Esophagus squamous epithelium (tissue), 5 donors: ENCODE measurements at regions not wholly inside any gene's neighbourhood (a gene's known extent, or its start where the extent isn't known, plus 50 kb on each side); places are given as distances from the start of the nearest gene placed in this dataset.

Experiments
- DNase-seq: peaks from one replicate; lab custom pipeline; 2025; lab: John Stamatoyannopoulos, UW
- H3K27ac ChIP-seq, 4 donors: fragments of 200-600 bp; sonication (generic); one replicate each; pipeline ENCODE4 v1.5.1; 2016 to 2019; ENCODE audit warnings: mild to moderate bottlenecking in 1 of 4
- H3K27me3 ChIP-seq, 4 donors: fragments of 200-600 bp; sonication (generic); 1 replicate in 3 of 4; 2 replicates in 1 of 4; pipeline versions ENCODE4 v1.5.1 to v1.6.0; 2017 to 2021; ENCODE audit warnings: antibody characterized with exemption in 1 of 4
- H3K36me3 ChIP-seq, 3 donors: fragments of 200-600 bp; sonication (generic); one replicate each; pipeline ENCODE4 v1.5.1; 2016 to 2019
- H3K4me1 ChIP-seq, 3 donors: fragments of 200-600 bp; sonication (generic); one replicate each; pipeline ENCODE4 v1.5.1; 2017 to 2019
- H3K4me3 ChIP-seq, 4 donors: fragments of 200-600 bp; sonication (generic); 1 replicate in 3 of 4; 2 replicates in 1 of 4; pipeline ENCODE4 v1.5.1; 2016 to 2019; ENCODE audit warnings: mild to moderate bottlenecking in 2 of 4, moderate library complexity in 1 of 4
- H3K9me3 ChIP-seq, 3 donors: fragments of 200-600 bp; sonication (generic); one replicate each; pipeline ENCODE4 v1.5.1; 2016 to 2019
- POLR2A ChIP-seq, 4 donors: fragments of 450-650 bp; IDR thresholded peaks; one replicate each; pipeline ENCODE4 v1.6.1; 2017; ENCODE audit warnings: antibody characterized with exemption in 4 of 4, mild to moderate bottlenecking in 4 of 4, moderate library complexity in 3 of 4
- WGBS, 2 donors: methylation state at CpG; one replicate each; pipeline ENCODE4 v1.1.5; 2018; 5-methylcytosine and 5-hydroxymethylcytosine counted together
- intact Hi-C: fragments of 100-400 bp; cut with DNase I; formaldehyde crosslinking; loops from one replicate; pipeline ENCODE4 v1.15.0; 2022
- TF ChIP-seq, protein P1 (sequence below), 6 experiments: fragments of 450-650 bp in 4 of 6; fragments of 200-600 bp in 2 of 6; sonication (generic) in 2 of 6; IDR thresholded peaks; one replicate each; pipeline ENCODE4 v1.5.1; 2016 to 2019; ENCODE audit warnings: antibody characterized with exemption in 6 of 6, mild to moderate bottlenecking in 4 of 6, moderate library complexity in 4 of 6
- donor health status: DM: yes; HTN: yes; CAD: no.

DNA sequence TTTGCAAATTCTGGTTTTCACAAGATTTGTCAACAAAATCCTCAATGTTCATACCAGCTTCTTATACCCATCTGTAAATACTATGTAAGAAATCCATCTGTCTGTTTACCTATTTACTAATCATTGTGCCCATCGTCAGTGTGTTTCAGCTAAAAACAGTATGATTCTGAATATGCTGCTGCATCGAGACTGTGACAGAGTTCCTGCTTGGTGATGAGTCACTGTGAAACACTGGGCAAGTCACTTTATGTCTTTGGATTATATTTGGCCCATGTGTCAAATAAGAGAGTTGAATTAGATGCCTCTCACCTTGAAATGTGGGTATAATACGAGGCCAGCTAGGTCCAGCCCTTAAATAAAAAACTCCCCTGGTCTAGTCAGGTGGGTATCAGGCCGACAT, 79.3 kb downstream of the CBLL2 start:
- H3K4me3 ChIP-seq: no peak overlapping the region
- DNase-seq: no peak
- intact Hi-C loops: no loop called here
- no peaks in the 10 kb centered on the region for H3K27me3 ChIP-seq
- no peaks in the 10 kb centered on the region for H3K9me3 ChIP-seq
- no peaks in the 10 kb centered on the region for H3K36me3 ChIP-seq
- TF ChIP-seq, protein P1, sequence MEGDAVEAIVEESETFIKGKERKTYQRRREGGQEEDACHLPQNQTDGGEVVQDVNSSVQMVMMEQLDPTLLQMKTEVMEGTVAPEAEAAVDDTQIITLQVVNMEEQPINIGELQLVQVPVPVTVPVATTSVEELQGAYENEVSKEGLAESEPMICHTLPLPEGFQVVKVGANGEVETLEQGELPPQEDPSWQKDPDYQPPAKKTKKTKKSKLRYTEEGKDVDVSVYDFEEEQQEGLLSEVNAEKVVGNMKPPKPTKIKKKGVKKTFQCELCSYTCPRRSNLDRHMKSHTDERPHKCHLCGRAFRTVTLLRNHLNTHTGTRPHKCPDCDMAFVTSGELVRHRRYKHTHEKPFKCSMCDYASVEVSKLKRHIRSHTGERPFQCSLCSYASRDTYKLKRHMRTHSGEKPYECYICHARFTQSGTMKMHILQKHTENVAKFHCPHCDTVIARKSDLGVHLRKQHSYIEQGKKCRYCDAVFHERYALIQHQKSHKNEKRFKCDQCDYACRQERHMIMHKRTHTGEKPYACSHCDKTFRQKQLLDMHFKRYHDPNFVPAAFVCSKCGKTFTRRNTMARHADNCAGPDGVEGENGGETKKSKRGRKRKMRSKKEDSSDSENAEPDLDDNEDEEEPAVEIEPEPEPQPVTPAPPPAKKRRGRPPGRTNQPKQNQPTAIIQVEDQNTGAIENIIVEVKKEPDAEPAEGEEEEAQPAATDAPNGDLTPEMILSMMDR (IDR thresholded peaks at IDR 0.05): no peak
- TF ChIP-seq POLR2A (IDR thresholded peaks at IDR 0.05): no peak
- no peak overlapping the region for H3K27ac ChIP-seq
- H3K4me1 ChIP-seq: no peaks in the 10 kb centered on the region
- WGBS, 2 donors: 38 to 63% methylated on average over 4 of the region's 4 CpGs

DNA sequence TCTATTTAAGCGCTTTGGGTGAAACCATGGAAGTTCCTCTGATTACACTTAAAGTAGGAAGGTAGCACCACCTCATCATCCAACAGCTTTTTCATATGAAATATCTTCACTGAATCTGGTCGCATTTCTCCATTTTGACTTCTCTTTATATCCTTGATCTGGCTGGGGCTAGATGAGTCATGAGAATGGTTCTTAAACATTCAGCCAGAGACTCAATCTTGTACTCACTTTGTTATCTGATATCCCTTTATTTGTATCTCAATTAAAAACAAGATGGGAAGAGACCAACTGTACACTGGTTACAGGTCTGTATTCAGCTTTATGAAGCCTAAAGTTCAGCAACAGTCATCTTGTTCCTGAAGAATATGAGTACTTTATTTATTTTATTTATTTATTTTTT, 84.9 kb downstream of the CBLL2 start:
- Histone ChIP-seq H3K27me3 (no peaks in the 10 kb centered on the region), H3K4me1 (no peaks in the 10 kb centered on the region), H3K9me3 (no peaks in the 10 kb centered on the region), H3K36me3 (no peaks in the 10 kb centered on the region), H3K4me3 (no peak overlapping the region), H3K27ac (no peak overlapping the region)
- 83 to 88% methylated on average over 2 of the region's 2 CpGs for WGBS, 2 donors
- DNase-seq: no peak
- intact Hi-C loops: no loop called here
- TF ChIP-seq, protein P1 (IDR thresholded peaks at IDR 0.05): no peak
- TF ChIP-seq POLR2A (IDR thresholded peaks at IDR 0.05): no peak

DNA sequence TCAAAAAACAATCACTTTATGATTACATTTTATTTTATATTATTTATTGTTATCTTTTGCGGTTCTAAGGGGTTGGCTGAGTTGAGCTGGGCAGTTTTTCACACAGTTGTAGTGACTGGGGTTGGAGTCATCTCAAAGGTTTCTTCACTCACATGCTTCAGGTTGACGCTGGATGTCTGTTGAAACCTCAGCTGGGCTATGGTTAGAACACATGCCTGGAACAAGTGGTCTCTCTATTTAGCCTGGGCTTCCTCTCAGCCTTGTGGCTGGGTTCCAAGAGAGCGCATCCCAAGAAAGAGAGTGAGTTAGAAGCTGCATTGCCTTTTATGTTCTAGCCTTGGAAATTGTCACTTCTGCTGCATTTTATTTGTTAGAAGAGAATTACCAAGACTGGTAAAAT, 87.4 kb downstream of the CBLL2 start:
- DNase-seq: no peak
- TF ChIP-seq POLR2A (IDR thresholded peaks at IDR 0.05): no peak
- TF ChIP-seq, protein P1 (IDR thresholded peaks at IDR 0.05): no peak
- WGBS, 2 donors: 90 to 93% methylated on average over 2 to 3 of the region's 3 CpGs

DNA sequence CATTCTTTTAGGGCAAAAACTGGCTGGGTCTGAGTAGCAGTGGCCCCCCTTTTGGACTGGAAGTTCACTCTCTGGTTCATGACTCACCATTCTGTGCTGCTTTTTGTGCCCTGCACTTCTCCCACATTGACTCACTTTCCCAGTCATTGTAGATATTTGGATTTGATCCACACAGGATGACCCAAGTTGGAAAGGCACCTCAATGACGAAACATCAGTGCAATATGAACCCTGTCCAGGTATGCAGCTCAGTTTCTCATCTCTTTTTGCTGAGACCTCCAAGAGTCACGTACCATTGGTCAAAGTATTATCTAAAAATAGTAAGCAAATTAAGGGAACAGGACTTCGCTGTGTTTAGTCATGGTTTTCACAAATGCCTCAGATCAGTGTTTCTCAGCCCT, 92.7 kb downstream of the CBLL2 start:
- Histone ChIP-seq H3K27ac (no peak overlapping the region), H3K4me3 (no peak overlapping the region), H3K4me1 (no peaks in the 10 kb centered on the region), H3K9me3 (no peaks in the 10 kb centered on the region), H3K27me3 (no peaks in the 10 kb centered on the region), H3K36me3 (no peaks in the 10 kb centered on the region)
- WGBS, 2 donors: 51 to 56% methylated on average over 2 to 3 of the region's 3 CpGs
- no peak for DNase-seq
- TF ChIP-seq, protein P1 (IDR thresholded peaks at IDR 0.05): no peak
- TF ChIP-seq POLR2A (IDR thresholded peaks at IDR 0.05): no peak
- intact Hi-C loops: no loop called here

More for the DNA sequence above, 87.4 kb downstream of the CBLL2 start:
- H3K36me3 ChIP-seq: no peaks in the 10 kb centered on the region
- H3K4me3 ChIP-seq: no peak overlapping the region
- no peak overlapping the region for H3K27ac ChIP-seq
- intact Hi-C loops: no loop called here
- no peaks in the 10 kb centered on the region for H3K9me3 ChIP-seq
- no peaks in the 10 kb centered on the region for H3K4me1 ChIP-seq
- no peaks in the 10 kb centered on the region for H3K27me3 ChIP-seq

DNA sequence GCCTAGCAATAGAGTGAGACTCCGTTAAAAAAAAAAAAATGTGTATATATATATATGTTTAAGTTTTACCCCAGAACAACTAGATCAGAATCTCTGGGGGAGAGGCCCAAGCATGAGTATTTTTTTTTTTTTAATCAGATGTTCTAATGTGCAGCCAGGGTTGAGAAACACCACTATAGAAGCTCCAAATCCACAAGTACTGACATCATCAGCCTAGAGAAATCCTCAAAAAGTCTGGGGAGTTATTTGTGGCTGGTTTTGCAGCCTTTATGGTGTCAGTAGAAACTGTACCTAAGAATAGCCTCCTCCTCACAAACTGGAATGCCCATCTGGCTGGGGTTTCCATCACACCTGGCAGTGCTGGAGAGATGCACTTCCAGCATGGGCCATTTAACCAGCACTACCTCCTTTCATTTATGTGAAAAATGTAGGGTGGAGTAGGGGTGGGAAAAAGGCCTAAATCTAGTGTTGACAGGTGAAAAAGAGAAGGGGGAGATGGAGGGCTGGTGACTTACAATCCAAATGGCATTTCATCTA, 93.5 kb downstream of the CBLL2 start:
- intact Hi-C loops: no loop called here
- H3K9me3 ChIP-seq: no peaks in the 10 kb centered on the region
- H3K27me3 ChIP-seq: no peaks in the 10 kb centered on the region
- H3K36me3 ChIP-seq: no peaks in the 10 kb centered on the region
- 67 to 85% methylated on average over 1 of the region's 1 CpG for WGBS, 2 donors
- TF ChIP-seq POLR2A (IDR thresholded peaks at IDR 0.05): no peak
- no peak for DNase-seq
- no peak overlapping the region for H3K27ac ChIP-seq
- H3K4me1 ChIP-seq: no peaks in the 10 kb centered on the region
- H3K4me3 ChIP-seq: no peak overlapping the region

DNA sequence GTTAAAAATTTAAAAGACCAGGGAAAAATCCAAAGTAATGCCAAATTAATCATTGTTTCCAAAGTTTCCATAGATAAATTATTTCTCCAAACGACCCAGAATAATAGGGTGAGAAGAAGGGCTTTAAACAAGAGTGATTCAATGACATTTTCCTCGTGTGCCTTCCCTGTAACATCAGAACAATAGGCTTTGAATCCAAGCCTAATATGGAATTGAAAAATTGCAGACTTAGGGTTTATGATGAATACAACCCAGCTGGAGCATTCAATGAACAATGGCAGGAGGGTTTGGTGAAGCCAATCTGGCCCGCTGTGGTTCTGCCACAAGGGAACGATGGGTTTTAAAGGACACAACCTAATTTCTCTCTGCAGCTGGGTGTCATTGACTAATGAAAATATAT, 94.2 kb downstream of the CBLL2 start:
- DNase-seq: no peak
- H3K27me3 ChIP-seq: no peaks in the 10 kb centered on the region
- no peak overlapping the region for H3K27ac ChIP-seq
- no peak overlapping the region for H3K4me3 ChIP-seq
- no peaks in the 10 kb centered on the region for H3K4me1 ChIP-seq
- intact Hi-C loops: no loop called here
- H3K9me3 ChIP-seq: no peaks in the 10 kb centered on the region
- no peak for TF ChIP-seq POLR2A (IDR thresholded peaks at IDR 0.05)
- TF ChIP-seq, protein P1 (IDR thresholded peaks at IDR 0.05): no peak
- 30 to 42% methylated on average over 4 of the region's 4 CpGs for WGBS, 2 donors
- no peaks in the 10 kb centered on the region for H3K36me3 ChIP-seq
